CD4-positive, alpha-beta memory T cell (primary cell): ENCODE measurements at regions not wholly inside any gene's neighbourhood (a gene's known extent, or its start where the extent isn't known, plus 50 kb on each side); places are given as distances from the start of the nearest gene placed in this dataset.
"Not testable (repeated sequence)": the region's sequence is repeated elsewhere in the genome, so short reads cannot be mapped to it uniquely, and the experiment has no call there.

Experiments
- CTCF ChIA-PET: fragments of 350-600 bp; sonication (Branson Sonifier 250); formaldehyde crosslinking; loops from one replicate; lab custom pipeline; 2021; ENCODE audit warnings: inconsistent platforms; ENCODE audit not compliant: partially characterized antibody; lab: Charles Lee
- POLR2A ChIA-PET: fragments of 350-600 bp; sonication (Branson Sonifier 250); formaldehyde crosslinking; loops from one replicate; lab custom pipeline; 2021; ENCODE audit not compliant: partially characterized antibody; lab: Charles Lee
- DNase-seq, 5 donors: peaks; one replicate each; pipeline versions ENCODE4 v3.0.0 to v3.0.0-alpha.2; 2020 to 2022; ENCODE audit warnings: mixed read lengths in 1 of 5
- H3K27ac ChIP-seq: one replicate; pipeline ENCODE4 v1.7.0; 2013; ENCODE audit warnings: low read depth, low read length
- H3K27me3 ChIP-seq: 2 replicates; pipeline ENCODE4 v1.7.0; 2013; ENCODE audit warnings: mild to moderate bottlenecking, low read length, moderate library complexity; ENCODE audit not compliant: insufficient read depth
- H3K36me3 ChIP-seq: 2 replicates; pipeline ENCODE4 v1.7.0; 2013; ENCODE audit warnings: mild to moderate bottlenecking, low read length, moderate library complexity; ENCODE audit not compliant: insufficient read depth
- H3K4me1 ChIP-seq: 2 replicates; pipeline ENCODE4 v1.7.0; 2013; ENCODE audit warnings: mild to moderate bottlenecking, low read length, moderate library complexity; ENCODE audit not compliant: insufficient read depth
- H3K4me3 ChIP-seq, 2 donors: one replicate each; pipeline ENCODE4 v1.7.0; 2013; ENCODE audit warnings: low read length in 2 of 2, mild to moderate bottlenecking in 1 of 2
- H3K9me3 ChIP-seq, 2 donors: one replicate each; pipeline ENCODE4 v1.7.0; 2013; ENCODE audit warnings: low read length in 2 of 2, control low read depth in 1 of 2; ENCODE audit not compliant: control insufficient read depth in 1 of 2
- H3K27ac Mint-ChIP-seq, 7 donors: one replicate each; pipeline ENCODE4 v1.8.0; 2020 to 2021; ENCODE audit warnings: mixed read lengths in 7 of 7, mild to moderate bottlenecking in 6 of 7, inconsistent platforms in 3 of 7, moderate library complexity in 3 of 7
- H3K27me3 Mint-ChIP-seq, 2 donors: one replicate each; pipeline ENCODE4 v1.8.0; 2020 to 2021; ENCODE audit warnings: mixed read lengths in 2 of 2
- H3K36me3 Mint-ChIP-seq, 2 donors: one replicate each; pipeline ENCODE4 v1.8.0; 2020 to 2021; ENCODE audit warnings: mixed read lengths in 2 of 2, inconsistent platforms in 1 of 2, mild to moderate bottlenecking in 1 of 2
- H3K4me1 Mint-ChIP-seq, 4 donors: one replicate each; pipeline ENCODE4 v1.8.0; 2020 to 2021; ENCODE audit warnings: mixed read lengths in 4 of 4, mild to moderate bottlenecking in 1 of 4
- H3K4me3 Mint-ChIP-seq, 8 donors: one replicate each; pipeline ENCODE4 v1.8.0; 2020 to 2021; ENCODE audit warnings: mixed read lengths in 8 of 8, mild to moderate bottlenecking in 7 of 8, moderate library complexity in 6 of 8, inconsistent platforms in 3 of 8
- H3K9me3 Mint-ChIP-seq, 8 donors: one replicate each; pipeline ENCODE4 v1.8.0; 2020 to 2021; ENCODE audit warnings: mixed read lengths in 8 of 8, mild to moderate bottlenecking in 5 of 8, inconsistent platforms in 3 of 8, moderate library complexity in 1 of 8
- intact Hi-C: fragments of 100-400 bp; cut with micrococcal nuclease; formaldehyde crosslinking; loops from one replicate; pipeline ENCODE4 v1.15.1; 2023

DNA sequence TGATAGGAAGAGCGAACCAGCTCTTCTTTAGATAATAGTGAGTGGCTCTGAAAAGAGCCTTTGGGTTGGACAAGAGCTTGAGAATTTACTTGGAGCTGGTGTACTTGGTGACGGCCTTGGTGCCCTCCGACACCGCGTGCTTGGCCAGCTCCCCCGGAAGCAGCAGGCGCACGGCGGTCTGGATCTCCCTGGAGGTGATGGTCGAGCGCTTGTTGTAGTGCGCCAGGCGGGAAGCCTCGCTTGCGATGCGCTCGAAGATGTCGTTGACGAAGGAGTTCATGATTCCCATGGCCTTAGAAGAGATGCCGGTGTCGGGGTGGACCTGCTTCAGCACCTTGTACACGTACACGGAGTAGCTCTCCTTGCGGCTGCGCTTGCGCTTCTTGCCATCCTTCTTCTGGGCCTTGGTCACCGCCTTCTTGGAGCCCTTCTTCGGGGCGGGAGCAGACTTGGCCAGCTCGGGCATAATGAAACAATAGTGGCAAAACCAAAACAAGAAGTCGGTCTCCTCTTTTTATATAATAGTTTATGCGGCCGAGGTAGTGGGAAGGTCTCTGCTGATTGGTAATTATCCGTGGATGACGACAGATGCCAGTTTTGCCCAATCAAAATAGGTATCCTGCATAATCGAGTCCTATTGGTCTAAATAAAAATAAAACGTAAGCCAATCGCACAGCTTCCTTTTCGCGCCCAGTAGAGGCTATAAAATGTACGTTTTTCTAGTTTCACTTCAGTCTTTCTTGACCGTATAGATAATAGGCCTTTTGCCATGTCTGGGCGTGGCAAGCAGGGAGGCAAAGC lies 104.6 kb downstream of the OR2B2 start:
- peak overlapping the region; percentile 78 for H3K27ac ChIP-seq
- peaks cover 39% of the 10 kb centered on the region for H3K4me1 ChIP-seq
- CTCF ChIA-PET, result interaction anchor here (0.9 to 9.9 kb wide), 25 partner anchors 10 to 1781 kb away, joined by 3 to 137 read pairs (median 5); a partner anchor contains a TSS
- H3K27me3 Mint-ChIP-seq, H3K27me3 ChIP-seq, H3K36me3 ChIP-seq, H3K36me3 Mint-ChIP-seq, H3K9me3 Mint-ChIP-seq, H3K9me3 ChIP-seq: not testable (repeated sequence)
- Mint-ChIP-seq H3K4me3 (peak overlapping the region; percentile 96 to 98 (median 98)), H3K4me1 (peaks cover 29 to 53% (median 39%) of the 10 kb centered on the region in 4 donors), H3K27ac (peak overlapping the region; percentile 94 to 99 (median 98))
- POLR2A ChIA-PET, result interaction anchor here (0.6 to 11.2 kb wide), 51 partner anchors 11 to 1787 kb away, joined by 3 to 640 read pairs (median 6); partner anchors contain the start of genes ZKSCAN8 and ZNF184
- H3K4me3 ChIP-seq, result peak overlapping the region; percentile 59 to 75
- intact Hi-C loops, result loop anchor here (1.0 to 2.0 kb wide), 5 partner anchors 55 to 1781 kb away; a partner anchor contains a TSS
- peak; percentile 86 to 90 (median 89) for DNase-seq

DNA sequence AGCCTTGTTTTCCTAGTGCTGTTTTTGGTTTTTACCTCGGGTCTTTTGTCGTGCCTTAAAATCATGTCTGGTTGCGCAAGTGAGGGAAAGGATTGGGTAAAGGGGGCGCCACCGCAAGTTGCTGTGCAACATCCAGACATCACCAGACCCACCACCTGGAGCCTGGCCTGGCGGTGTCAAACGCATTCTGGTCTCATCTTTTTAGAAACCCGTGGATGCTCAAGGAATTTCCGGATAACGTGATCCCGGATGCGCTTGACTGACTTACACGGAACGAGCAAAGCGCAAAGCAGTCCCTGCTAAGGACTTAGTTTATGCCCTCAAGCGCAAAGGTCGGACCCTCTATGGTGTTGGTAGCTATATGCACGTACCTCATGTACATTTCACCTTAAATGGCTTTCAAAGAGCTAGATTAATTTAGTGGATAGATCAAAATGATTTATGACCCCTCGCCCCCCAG lies 105.2 kb downstream of the OR2B2 start:
- Histone ChIP-seq H3K9me3 (no peaks in the 10 kb centered on the region), H3K36me3 (no peaks in the 10 kb centered on the region), H3K4me3 (peak overlapping the region; percentile 59 to 75), H3K27ac (peak overlapping the region; percentile 78), H3K4me1 (peaks cover 39% of the 10 kb centered on the region), H3K27me3 (no peaks in the 10 kb centered on the region)
- H3K27ac Mint-ChIP-seq, result peak overlapping the region; percentile 94 to 99 (median 98)
- DNase-seq, result peak in 4 of 5 donors; percentile 23 to 49 (median 32)
- peak overlapping the region; percentile 96 to 98 (median 98) for H3K4me3 Mint-ChIP-seq
- ChIA-PET POLR2A (interaction anchor here (0.6 to 11.2 kb wide), 43 partner anchors 11 to 1786 kb away, joined by 3 to 640 read pairs (median 9); partner anchors contain the start of genes ZKSCAN8 and ZNF184), CTCF (interaction anchor here (0.9 to 9.9 kb wide), 23 partner anchors 10 to 1781 kb away, joined by 3 to 137 read pairs (median 6); a partner anchor contains a TSS)
- peaks cover 29 to 53% (median 39%) of the 10 kb centered on the region in 4 donors for H3K4me1 Mint-ChIP-seq
- intact Hi-C loops, result loop anchor here (1.0 to 2.0 kb wide), 3 partner anchors 54 to 66 kb away; a partner anchor contains a TSS
- peaks cover 0 to 10% of the 10 kb centered on the region in 2 donors for H3K36me3 Mint-ChIP-seq
- H3K27me3 Mint-ChIP-seq, result no peaks in the 10 kb centered on the region
- H3K9me3 Mint-ChIP-seq, result peaks cover 0 to 7% (median 0%) of the 10 kb centered on the region in 8 donors

DNA sequence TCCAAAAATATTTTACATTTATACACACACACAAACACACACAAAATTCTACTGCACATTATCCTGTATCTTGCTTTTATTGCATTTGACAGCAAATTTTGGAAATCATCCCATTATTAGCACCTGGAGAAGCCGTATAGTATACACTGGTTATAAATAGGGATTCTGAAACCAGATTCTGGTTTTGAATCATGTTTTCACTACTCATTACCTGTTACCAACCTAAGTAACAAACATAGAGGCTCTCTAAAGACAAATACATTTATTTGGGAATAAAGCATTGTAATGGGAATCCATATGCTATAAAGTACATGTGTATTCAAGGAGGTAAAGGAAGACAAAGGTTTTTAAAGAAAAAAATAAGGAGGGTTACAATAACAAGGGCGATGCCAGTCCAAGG lies 106.8 kb downstream of the OR2B2 start:
- H3K27me3 ChIP-seq, result no peaks in the 10 kb centered on the region
- DNase-seq, result no peak
- intact Hi-C loops, result no loop called here
- Mint-ChIP-seq H3K4me1 (peaks cover 21 to 39% (median 26%) of the 10 kb centered on the region in 4 donors), H3K36me3 (peaks cover 0 to 10% of the 10 kb centered on the region in 2 donors), H3K9me3 (peaks cover 0 to 6% (median 0%) of the 10 kb centered on the region in 8 donors), H3K27ac (peak overlapping the region in 1 of 7 donors; percentile 41), H3K27me3 (no peaks in the 10 kb centered on the region), H3K4me3 (peak overlapping the region in 2 of 8 donors; percentile 24 to 61)
- H3K4me3 ChIP-seq, result no peak overlapping the region
- ChIA-PET CTCF (interaction anchor here (0.7 to 3.1 kb wide), 3 partner anchors 8 to 642 kb away, joined by 3 to 32 read pairs (median 3); no protein-coding TSS in a partner anchor), POLR2A (interaction anchor here (7.1 to 11.2 kb wide), 6 partner anchors 18 to 1649 kb away, joined by 79 to 640 read pairs (median 340); a partner anchor contains a TSS)
- no peaks in the 10 kb centered on the region for H3K36me3 ChIP-seq
- no peaks in the 10 kb centered on the region for H3K9me3 ChIP-seq
- no peak overlapping the region for H3K27ac ChIP-seq
- H3K4me1 ChIP-seq, result peaks cover 26% of the 10 kb centered on the region

DNA sequence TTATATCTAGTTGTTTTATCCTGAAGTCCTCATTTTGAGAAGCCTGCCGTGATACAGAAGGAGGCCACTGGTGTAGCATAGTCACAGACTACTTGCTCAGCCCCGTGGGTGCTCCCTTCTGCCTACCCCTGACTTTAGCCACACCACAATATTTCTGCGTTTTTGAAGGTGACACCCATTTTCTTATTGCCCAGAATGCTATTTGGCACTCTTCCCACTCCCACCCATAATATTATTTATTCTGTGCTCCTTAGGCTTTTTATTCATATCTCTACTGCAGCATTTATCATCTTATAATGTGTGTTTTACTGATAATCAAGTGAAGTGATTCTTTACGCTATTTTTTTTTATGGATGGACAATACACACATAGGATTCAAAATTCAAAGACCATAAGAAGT lies 107.3 kb downstream of the OR2B2 start:
- no peak overlapping the region for H3K27ac Mint-ChIP-seq
- CTCF ChIA-PET, result no interaction called here
- H3K36me3 Mint-ChIP-seq, result peaks cover 0 to 9% of the 10 kb centered on the region in 2 donors
- H3K4me1 Mint-ChIP-seq, result peaks cover 18 to 34% (median 22%) of the 10 kb centered on the region in 4 donors
- H3K27ac ChIP-seq, result no peak overlapping the region
- H3K36me3 ChIP-seq, result no peaks in the 10 kb centered on the region
- H3K4me1 ChIP-seq, result peaks cover 25% of the 10 kb centered on the region
- no peak overlapping the region for H3K4me3 ChIP-seq
- no peaks in the 10 kb centered on the region for H3K9me3 ChIP-seq
- H3K27me3 ChIP-seq, result no peaks in the 10 kb centered on the region
- POLR2A ChIA-PET, result no interaction called here
- intact Hi-C loops, result no loop called here
- H3K27me3 Mint-ChIP-seq, result no peaks in the 10 kb centered on the region
- H3K4me3 Mint-ChIP-seq, result no peak overlapping the region
- DNase-seq, result no peak
- peaks cover 0 to under 1% (median 0%) of the 10 kb centered on the region in 8 donors for H3K9me3 Mint-ChIP-seq

DNA sequence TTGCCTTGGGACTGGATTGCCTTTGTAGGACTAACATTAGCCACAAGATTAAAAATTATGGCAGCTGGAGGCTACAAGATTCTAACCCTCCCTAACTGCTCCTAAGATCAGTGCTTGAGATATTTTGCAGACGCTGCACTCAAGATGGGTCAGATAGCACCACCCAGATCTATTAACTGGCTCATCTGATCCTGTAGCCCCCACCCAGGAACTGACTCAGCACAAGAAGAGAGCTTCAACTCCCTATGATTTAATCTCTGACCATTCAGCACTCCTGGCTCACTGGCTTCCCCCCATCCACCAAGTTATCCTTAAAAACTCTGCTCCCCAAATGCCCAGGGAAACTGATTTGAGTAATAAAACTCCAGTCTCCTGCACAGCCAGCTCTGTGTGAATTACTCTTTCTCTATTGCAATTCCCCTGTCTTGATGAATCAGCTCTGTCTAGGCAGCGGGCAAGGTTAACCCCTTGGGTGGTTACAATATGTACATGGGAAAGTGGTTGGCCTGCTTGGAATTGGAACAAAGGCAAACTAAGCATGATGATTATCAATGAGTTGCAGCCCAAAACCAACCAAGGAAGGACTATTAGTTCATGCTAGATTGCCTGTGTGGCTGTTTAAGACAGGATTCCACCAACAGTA lies 111.3 kb downstream of the OR2B2 start:
- no peaks in the 10 kb centered on the region for H3K9me3 Mint-ChIP-seq

DNA sequence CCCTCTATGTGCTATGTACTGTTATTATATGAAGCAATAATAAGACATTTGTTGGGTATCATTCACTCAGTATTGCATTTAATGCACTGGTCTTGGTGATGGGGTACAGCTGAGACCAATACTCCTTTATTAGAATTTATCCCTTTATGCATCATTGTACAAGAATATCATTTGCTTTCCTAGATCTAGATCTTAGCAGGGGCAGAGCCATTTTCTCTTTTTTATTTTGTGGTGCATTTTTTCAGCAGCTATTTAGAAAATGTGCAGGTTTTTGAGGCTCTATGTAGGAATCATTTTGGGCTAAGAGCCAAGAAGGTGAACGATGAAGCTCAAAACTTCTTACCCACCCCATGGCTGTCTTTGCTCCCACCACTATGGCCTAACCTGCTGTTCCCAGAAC lies 114.2 kb downstream of the OR2B2 start:
- H3K36me3 ChIP-seq, result no peaks in the 10 kb centered on the region
- no peak overlapping the region for H3K27ac ChIP-seq
- peaks cover 3 to 10% (median 5%) of the 10 kb centered on the region in 4 donors for H3K4me1 Mint-ChIP-seq
- peaks cover 2% of the 10 kb centered on the region for H3K4me1 ChIP-seq
- H3K27me3 ChIP-seq, result no peaks in the 10 kb centered on the region
- H3K4me3 ChIP-seq, result no peak overlapping the region
- no peaks in the 10 kb centered on the region for H3K9me3 ChIP-seq
- no peaks in the 10 kb centered on the region for H3K9me3 Mint-ChIP-seq
- no peak overlapping the region for H3K4me3 Mint-ChIP-seq
- intact Hi-C loops, result loop anchor here (2.0 kb wide), 2 partner anchors 279 to 319 kb away; no protein-coding TSS in a partner anchor
- CTCF ChIA-PET, result interaction anchor here (0.8 to 4.5 kb wide), 11 partner anchors 9 to 642 kb away, joined by 3 to 32 read pairs (median 9); a partner anchor contains a TSS
- H3K36me3 Mint-ChIP-seq, result peaks cover 0 to 2% of the 10 kb centered on the region in 2 donors
- POLR2A ChIA-PET, result interaction anchor here (1.3 to 6.3 kb wide), 3 partner anchors 74 to 96 kb away, joined by 3 to 44 read pairs (median 7); a partner anchor contains a TSS
- no peak overlapping the region for H3K27ac Mint-ChIP-seq
- no peak for DNase-seq
- peaks cover 0 to 3% of the 10 kb centered on the region in 2 donors for H3K27me3 Mint-ChIP-seq

More for the DNA sequence above, 111.3 kb downstream of the OR2B2 start:
- no peaks in the 10 kb centered on the region for H3K36me3 ChIP-seq
- H3K4me3 ChIP-seq, result no peak overlapping the region
- intact Hi-C loops, result no loop called here
- H3K27ac ChIP-seq, result no peak overlapping the region
- no peak overlapping the region for H3K4me3 Mint-ChIP-seq
- peaks cover 2 to 5% (median 2%) of the 10 kb centered on the region in 4 donors for H3K4me1 Mint-ChIP-seq
- CTCF ChIA-PET, result interaction anchor here (0.8 to 2.8 kb wide), 2 partner anchors 28 to 94 kb away, joined by 4 to 8 read pairs; no protein-coding TSS in a partner anchor
- H3K9me3 ChIP-seq, result no peaks in the 10 kb centered on the region
- H3K36me3 Mint-ChIP-seq, result peaks cover 0 to under 1% of the 10 kb centered on the region in 2 donors
- H3K27me3 ChIP-seq, result no peaks in the 10 kb centered on the region
- DNase-seq, result no peak
- POLR2A ChIA-PET, result interaction anchor here (1.0 to 2.1 kb wide), 3 partner anchors 9 to 94 kb away, joined by 3 to 8 read pairs (median 3); a partner anchor contains a TSS
- peaks cover 0 to 1% of the 10 kb centered on the region in 2 donors for H3K27me3 Mint-ChIP-seq
- no peaks in the 10 kb centered on the region for H3K4me1 ChIP-seq
- no peak overlapping the region for H3K27ac Mint-ChIP-seq
